ENCODE measurements at regions not wholly inside any gene's neighbourhood (a gene's known extent, or its start where the extent isn't known, plus 50 kb on each side); places are given as distances from the start of the nearest gene placed in this dataset.

GRCh38 chr12:25819691-25820090 lies 138.8 kb upstream of the RASSF8 start:
- Mint-ChIP-seq H3K4me1 (peaks cover 0 to 3% of the 10 kb centered on the region in 2 experiments; a peak in 2 of 4 replicates), H3K36me3 (ENCODE audit: insufficient read depth in 1 of 3, low read depth in 3 of 3) (no peaks in the 10 kb centered on the region), H3K27ac (no peak overlapping the region), H3K27me3 (ENCODE audit: low read depth) (no peaks in the 10 kb centered on the region), H3K4me3 (no peak overlapping the region), H3K9me3 (no peaks in the 10 kb centered on the region; a peak in 1 of 5 replicates)
- H3K56ac ChIP-seq (ENCODE audit: insufficient read length, low read depth, low read length), result no peak overlapping the region
- H4K8ac ChIP-seq (replicated peaks; ENCODE audit: insufficient read length, low read depth, low read length), result no peak overlapping the region
- no peak overlapping the region for H3K4me2 ChIP-seq (ENCODE audit: insufficient read depth, insufficient read length, low read length)
- H3K79me1 ChIP-seq (ENCODE audit: insufficient read depth, low read depth, low read length, poor library complexity, severe bottlenecking), result no peaks in the 10 kb centered on the region
- H4K20me1 ChIP-seq (ENCODE audit: control insufficient read depth, insufficient read depth, insufficient read length), result no peaks in the 10 kb centered on the region
- H3K23ac ChIP-seq (ENCODE audit: insufficient read length, low read depth, low read length), result no peak overlapping the region
- H3K79me2 ChIP-seq (ENCODE audit: insufficient read depth, low read length), result no peaks in the 10 kb centered on the region
- DNase-seq, result no peak
- H2AFZ ChIP-seq (ENCODE audit: low read length), result no peak overlapping the region
- H2BK12ac ChIP-seq (ENCODE audit: insufficient read length, low read depth, low read length), result no peak overlapping the region
- no peak overlapping the region for H2AK5ac ChIP-seq (ENCODE audit: insufficient read length, low read length)
- no peak overlapping the region for H2BK20ac ChIP-seq (ENCODE audit: low read depth, low read length, poor library complexity, severe bottlenecking)
- H3K9ac ChIP-seq (ENCODE audit: extremely low read depth, insufficient read length, low read length), result no peak overlapping the region
- H3T11ph ChIP-seq (ENCODE audit: low read length), result no peak overlapping the region
- no peaks in the 10 kb centered on the region for H3K23me2 ChIP-seq (ENCODE audit: insufficient read length, low read depth, low read length, poor library complexity, severe bottlenecking)
- TF ChIP-seq, protein P1, sequence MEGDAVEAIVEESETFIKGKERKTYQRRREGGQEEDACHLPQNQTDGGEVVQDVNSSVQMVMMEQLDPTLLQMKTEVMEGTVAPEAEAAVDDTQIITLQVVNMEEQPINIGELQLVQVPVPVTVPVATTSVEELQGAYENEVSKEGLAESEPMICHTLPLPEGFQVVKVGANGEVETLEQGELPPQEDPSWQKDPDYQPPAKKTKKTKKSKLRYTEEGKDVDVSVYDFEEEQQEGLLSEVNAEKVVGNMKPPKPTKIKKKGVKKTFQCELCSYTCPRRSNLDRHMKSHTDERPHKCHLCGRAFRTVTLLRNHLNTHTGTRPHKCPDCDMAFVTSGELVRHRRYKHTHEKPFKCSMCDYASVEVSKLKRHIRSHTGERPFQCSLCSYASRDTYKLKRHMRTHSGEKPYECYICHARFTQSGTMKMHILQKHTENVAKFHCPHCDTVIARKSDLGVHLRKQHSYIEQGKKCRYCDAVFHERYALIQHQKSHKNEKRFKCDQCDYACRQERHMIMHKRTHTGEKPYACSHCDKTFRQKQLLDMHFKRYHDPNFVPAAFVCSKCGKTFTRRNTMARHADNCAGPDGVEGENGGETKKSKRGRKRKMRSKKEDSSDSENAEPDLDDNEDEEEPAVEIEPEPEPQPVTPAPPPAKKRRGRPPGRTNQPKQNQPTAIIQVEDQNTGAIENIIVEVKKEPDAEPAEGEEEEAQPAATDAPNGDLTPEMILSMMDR (conservative IDR thresholded peaks at IDR 0.05), result no peak
- H2BK15ac ChIP-seq (ENCODE audit: low read depth, low read length), result no peak overlapping the region
- H4K5ac ChIP-seq (ENCODE audit: insufficient read length, low read depth, low read length), result no peak overlapping the region
- no peak overlapping the region for H3K27ac ChIP-seq (ENCODE audit: insufficient read length, low read depth, low read length)
- H3K4me1 ChIP-seq (ENCODE audit: insufficient read depth, low read length), result no peaks in the 10 kb centered on the region
- no CpG with 5 or more reads among the region's 11 CpGs for WGBS (ENCODE audit: extremely low coverage, insufficient read length, low lambda C conversion rate)
- no peak overlapping the region for H2BK5ac ChIP-seq (ENCODE audit: insufficient read length, low read length)
- H3K27me3 ChIP-seq (ENCODE audit: insufficient read depth, low read length), result no peaks in the 10 kb centered on the region
- H3K4ac ChIP-seq (ENCODE audit: low read depth, low read length), result no peak overlapping the region
- H3K14ac ChIP-seq (ENCODE audit: insufficient read depth, low read length), result no peak overlapping the region
- no peaks in the 10 kb centered on the region for H3K9me3 ChIP-seq (ENCODE audit: control insufficient read depth, low read depth, low read length)
- no peak overlapping the region for H4K91ac ChIP-seq (ENCODE audit: insufficient read length, low read depth, low read length)
- no peak overlapping the region for H3K18ac ChIP-seq (ENCODE audit: insufficient read length, low read depth, low read length)
- H2BK120ac ChIP-seq (ENCODE audit: low read depth, low read length, poor library complexity, severe bottlenecking), result no peak overlapping the region
